Keratinocyte (primary cell): ENCODE measurements at regions not wholly inside any gene's neighbourhood (a gene's known extent, or its start where the extent isn't known, plus 50 kb on each side); places are given as distances from the start of the nearest gene placed in this dataset.

Experiments used
- DNase-seq: peaks from one replicate; pipeline ENCODE4 v3.0.0-alpha.2; 2011; ENCODE audit warnings: low read depth, missing footprints, low spot score
- FAIRE-seq: peaks from 2 replicates; lab custom pipeline; 2011; peaks lifted over from hg19 to GRCh38; lab: Jason Lieb, UNC
- H2AFZ ChIP-seq: 2 replicates; pipeline ENCODE4 v1.6.0; 2012; ENCODE audit warnings: low read length, control low read depth, inconsistent platforms; ENCODE audit not compliant: control insufficient read depth
- H3K27ac ChIP-seq: 2 replicates; pipeline ENCODE4 v1.5.1; 2011; ENCODE audit warnings: low read length; ENCODE audit not compliant: control insufficient read depth, insufficient read depth
- H3K27me3 ChIP-seq: 3 replicates; pipeline ENCODE4 v1.6.0; 2011; ENCODE audit warnings: low read length; ENCODE audit not compliant: control insufficient read depth, insufficient read depth; ENCODE audit errors: extremely low read depth
- H3K36me3 ChIP-seq, 2 experiments: 2 replicates in 1 of 2; 3 replicates in 1 of 2; pipeline ENCODE4 v1.5.1; 2011; ENCODE audit warnings: low read length in 2 of 2, mild to moderate bottlenecking in 1 of 2; ENCODE audit not compliant: control insufficient read depth in 2 of 2, insufficient read depth in 2 of 2; ENCODE audit errors: extremely low read depth in 1 of 2
- H3K4me1 ChIP-seq: 3 replicates; pipeline ENCODE4 v1.5.1; 2011; ENCODE audit warnings: low read length; ENCODE audit not compliant: control insufficient read depth, insufficient read depth; ENCODE audit errors: extremely low read depth
- H3K4me2 ChIP-seq: 3 replicates; pipeline ENCODE4 v1.6.0; 2011; ENCODE audit warnings: low read depth, low read length; ENCODE audit not compliant: control insufficient read depth, insufficient read depth; ENCODE audit errors: extremely low read depth
- H3K4me3 ChIP-seq, 3 experiments: fragments of 200-600 bp in 1 of 3; sonication (generic) in 1 of 3; 2 replicates in 2 of 3; 3 replicates in 1 of 3; pipeline ENCODE4 v1.5.1; 2011 to 2016; ENCODE audit warnings: low read length in 3 of 3, mild to moderate bottlenecking in 3 of 3, control low read depth in 2 of 3, inconsistent platforms in 1 of 3, low read depth in 1 of 3, mixed read lengths in 1 of 3, mixed run types in 1 of 3, moderate library complexity in 1 of 3; ENCODE audit not compliant: control insufficient read depth in 2 of 3, insufficient read depth in 2 of 3; ENCODE audit errors: extremely low read depth in 1 of 3
- H3K79me2 ChIP-seq: 2 replicates; pipeline ENCODE4 v1.6.0; 2012; ENCODE audit warnings: low read length; ENCODE audit not compliant: control insufficient read depth, insufficient read depth
- H3K9ac ChIP-seq: 3 replicates; pipeline ENCODE4 v1.6.0; 2011; ENCODE audit warnings: low read length; ENCODE audit not compliant: control insufficient read depth, insufficient read depth; ENCODE audit errors: extremely low read depth
- H3K9me1 ChIP-seq: 3 replicates; pipeline ENCODE4 v1.6.0; 2011; ENCODE audit warnings: low read length; ENCODE audit not compliant: control insufficient read depth, insufficient read depth; ENCODE audit errors: extremely low read depth
- H3K9me3 ChIP-seq: 2 replicates; pipeline ENCODE4 v1.5.1; 2012; ENCODE audit warnings: low read depth, low read length; ENCODE audit not compliant: control insufficient read depth
- H4K20me1 ChIP-seq: 3 replicates; pipeline ENCODE4 v1.6.0; 2011; ENCODE audit warnings: low read length; ENCODE audit not compliant: control insufficient read depth, insufficient read depth; ENCODE audit errors: extremely low read depth
- EZH2 ChIP-seq: IDR thresholded peaks from one replicate; pipeline ENCODE4 v1.6.1; 2012; ENCODE audit warnings: inconsistent platforms, mild to moderate bottlenecking, low read length, moderate library complexity
- dilution Hi-C: fragments of 300-500 bp; cut with MboI; formaldehyde crosslinking; loops from one replicate; pipeline ENCODE4 v1.7.0; 2020; ENCODE audit warnings: low sequenced_read_pairs; ENCODE audit not compliant: extremely low pct_ligation_motif_present
- TF ChIP-seq, protein P1 (sequence below), 3 experiments: IDR thresholded peaks in 1 of 3; conservative IDR thresholded peaks in 1 of 3; optimal IDR thresholded peaks in 1 of 3; 2 replicates in 2 of 3; 3 replicates in 1 of 3; pipeline versions ENCODE3 to v1.5.1; 2011; ENCODE audit warnings: low read length in 3 of 3, mild to moderate bottlenecking in 3 of 3, moderate library complexity in 2 of 3, control low read depth in 1 of 3, inconsistent platforms in 1 of 3; ENCODE audit not compliant: insufficient read depth in 2 of 3; ENCODE audit errors: extremely low read depth in 1 of 3

DNA sequence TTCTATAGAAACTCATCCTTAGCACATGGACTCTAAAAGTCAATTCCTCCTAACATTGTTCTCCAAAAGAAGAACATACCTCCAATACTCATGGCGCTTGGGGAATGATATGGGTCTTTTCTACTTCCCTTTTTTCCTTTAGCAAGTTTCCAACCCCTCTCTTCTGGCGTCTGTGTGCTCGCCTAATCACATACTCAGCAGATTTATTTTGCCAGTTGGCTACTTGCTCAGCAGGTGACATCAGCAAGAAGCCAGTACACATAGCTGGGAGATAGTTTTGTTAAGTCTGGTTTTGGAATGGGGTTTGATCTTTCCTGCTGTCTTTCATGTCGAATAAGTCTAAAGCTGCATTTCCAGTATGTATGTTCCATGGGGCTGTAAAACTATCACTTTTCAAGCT lies 193.8 kb downstream of the POM121L12 start:
- dilution Hi-C loops = no loop called here
- no peak overlapping the region for H3K4me2 ChIP-seq

GRCh38 chr7:53237344-53237913 lies 202.0 kb downstream of the POM121L12 start:
- H3K9me3 ChIP-seq = no peaks in the 10 kb centered on the region
- H3K36me3 ChIP-seq = no peaks in the 10 kb centered on the region
- no peak overlapping the region for H3K4me3 ChIP-seq
- dilution Hi-C loops = no loop called here
- no peak for FAIRE-seq
- H3K9me1 ChIP-seq = no peaks in the 10 kb centered on the region
- H3K79me2 ChIP-seq = no peaks in the 10 kb centered on the region
- TF ChIP-seq, protein P1, sequence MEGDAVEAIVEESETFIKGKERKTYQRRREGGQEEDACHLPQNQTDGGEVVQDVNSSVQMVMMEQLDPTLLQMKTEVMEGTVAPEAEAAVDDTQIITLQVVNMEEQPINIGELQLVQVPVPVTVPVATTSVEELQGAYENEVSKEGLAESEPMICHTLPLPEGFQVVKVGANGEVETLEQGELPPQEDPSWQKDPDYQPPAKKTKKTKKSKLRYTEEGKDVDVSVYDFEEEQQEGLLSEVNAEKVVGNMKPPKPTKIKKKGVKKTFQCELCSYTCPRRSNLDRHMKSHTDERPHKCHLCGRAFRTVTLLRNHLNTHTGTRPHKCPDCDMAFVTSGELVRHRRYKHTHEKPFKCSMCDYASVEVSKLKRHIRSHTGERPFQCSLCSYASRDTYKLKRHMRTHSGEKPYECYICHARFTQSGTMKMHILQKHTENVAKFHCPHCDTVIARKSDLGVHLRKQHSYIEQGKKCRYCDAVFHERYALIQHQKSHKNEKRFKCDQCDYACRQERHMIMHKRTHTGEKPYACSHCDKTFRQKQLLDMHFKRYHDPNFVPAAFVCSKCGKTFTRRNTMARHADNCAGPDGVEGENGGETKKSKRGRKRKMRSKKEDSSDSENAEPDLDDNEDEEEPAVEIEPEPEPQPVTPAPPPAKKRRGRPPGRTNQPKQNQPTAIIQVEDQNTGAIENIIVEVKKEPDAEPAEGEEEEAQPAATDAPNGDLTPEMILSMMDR (optimal IDR thresholded peaks at IDR 0.05 in 1 of 3, IDR thresholded peaks at IDR 0.05 in 1 of 3, conservative IDR thresholded peaks at IDR 0.05 in 1 of 3; ENCODE audit: extremely low read depth in 1 of 3, insufficient read depth in 2 of 3, low read length in 3 of 3) = no peak
- no peak for TF ChIP-seq EZH2
- H3K9ac ChIP-seq = no peak overlapping the region
- H3K27me3 ChIP-seq = no peaks in the 10 kb centered on the region
- no peak overlapping the region for H2AFZ ChIP-seq
- H3K4me1 ChIP-seq = no peaks in the 10 kb centered on the region
- no peak overlapping the region for H3K4me2 ChIP-seq
- no peak overlapping the region for H3K27ac ChIP-seq
- H4K20me1 ChIP-seq = no peaks in the 10 kb centered on the region
- DNase-seq = no peak

More for the DNA sequence above, 193.8 kb downstream of the POM121L12 start:
- Histone ChIP-seq H3K79me2 (no peaks in the 10 kb centered on the region), H3K9me3 (no peaks in the 10 kb centered on the region), H3K4me3 (no peak overlapping the region), H3K9ac (no peak overlapping the region), H4K20me1 (no peaks in the 10 kb centered on the region), H2AFZ (no peak overlapping the region), H3K4me1 (no peaks in the 10 kb centered on the region), H3K9me1 (no peaks in the 10 kb centered on the region), H3K27me3 (no peaks in the 10 kb centered on the region), H3K27ac (no peak overlapping the region), H3K36me3 (no peaks in the 10 kb centered on the region)
- TF ChIP-seq, protein P1 (optimal IDR thresholded peaks at IDR 0.05 in 1 of 3, IDR thresholded peaks at IDR 0.05 in 1 of 3, conservative IDR thresholded peaks at IDR 0.05 in 1 of 3; ENCODE audit: extremely low read depth in 1 of 3, insufficient read depth in 2 of 3, low read length in 3 of 3) = no peak
- TF ChIP-seq EZH2 = no peak
- FAIRE-seq = no peak
- no peak for DNase-seq
